GM11168 (cell line): ENCODE measurements at regions not wholly inside any gene's neighbourhood (a gene's known extent, or its start where the extent isn't known, plus 50 kb on each side); places are given as distances from the start of the nearest gene placed in this dataset.

ENCODE experiments used
- in situ Hi-C: fragments of 300-500 bp; cut with MboI; formaldehyde crosslinking; loops from one replicate; pipeline ENCODE4 v1.12.0; 2022; ENCODE audit warnings: low sequenced_read_pairs; ENCODE audit not compliant: unreplicated experiment

GRCh38 chr6:12221856-12222255 is 68.3 kb upstream of the EDN1 start:
- in situ Hi-C loops: no loop called here

- in situ Hi-C loops: no loop called here
These were observed 67.5 kb upstream of the EDN1 start for GRCh38 chr6:12222405-12223366.

GRCh38 chr6:12223383-12223782 is 66.8 kb upstream of the EDN1 start:
- in situ Hi-C loops: no loop called here

GRCh38 chr6:12224251-12224650 is 65.9 kb upstream of the EDN1 start:
- in situ Hi-C loops: no loop called here

GRCh38 chr6:12228447-12229146 is 61.6 kb upstream of the EDN1 start:
- in situ Hi-C loops: loop anchor here (25.0 kb wide), 1 partner anchor 566 kb away; no protein-coding TSS in a partner anchor

- in situ Hi-C loops: loop anchor here (25.0 kb wide), 1 partner anchor 567 kb away; no protein-coding TSS in a partner anchor
These were observed 60.8 kb upstream of the EDN1 start for GRCh38 chr6:12229332-12229731.

- in situ Hi-C loops: loop anchor here (25.0 kb wide), 1 partner anchor 568 kb away; no protein-coding TSS in a partner anchor
These were observed 59.6 kb upstream of the EDN1 start for GRCh38 chr6:12230523-12230922.

GRCh38 chr6:12232339-12232738 is 57.8 kb upstream of the EDN1 start:
- in situ Hi-C loops: loop anchor here (25.0 kb wide), 1 partner anchor 570 kb away; no protein-coding TSS in a partner anchor

- in situ Hi-C loops: loop anchor here (25.0 kb wide), 1 partner anchor 571 kb away; no protein-coding TSS in a partner anchor
These were observed 57.3 kb upstream of the EDN1 start for GRCh38 chr6:12232821-12233220.

GRCh38 chr6:12233693-12234571 is 56.2 kb upstream of the EDN1 start:
- in situ Hi-C loops: loop anchor here (25.0 kb wide), 1 partner anchor 572 kb away; no protein-coding TSS in a partner anchor

GRCh38 chr6:12235341-12235740 is 54.8 kb upstream of the EDN1 start:
- in situ Hi-C loops: loop anchor here (25.0 kb wide), 1 partner anchor 573 kb away; no protein-coding TSS in a partner anchor

GRCh38 chr6:12238219-12238618 is 51.9 kb upstream of the EDN1 start:
- in situ Hi-C loops: loop anchor here (25.0 kb wide), 1 partner anchor 576 kb away; no protein-coding TSS in a partner anchor
